ENCODE measurements at regions not wholly inside any gene's neighbourhood (a gene's known extent, or its start where the extent isn't known, plus 50 kb on each side); places are given as distances from the start of the nearest gene placed in this dataset.
"Not testable (repeated sequence)": the region's sequence is repeated elsewhere in the genome, so short reads cannot be mapped to it uniquely, and the experiment has no call there.

DNA sequence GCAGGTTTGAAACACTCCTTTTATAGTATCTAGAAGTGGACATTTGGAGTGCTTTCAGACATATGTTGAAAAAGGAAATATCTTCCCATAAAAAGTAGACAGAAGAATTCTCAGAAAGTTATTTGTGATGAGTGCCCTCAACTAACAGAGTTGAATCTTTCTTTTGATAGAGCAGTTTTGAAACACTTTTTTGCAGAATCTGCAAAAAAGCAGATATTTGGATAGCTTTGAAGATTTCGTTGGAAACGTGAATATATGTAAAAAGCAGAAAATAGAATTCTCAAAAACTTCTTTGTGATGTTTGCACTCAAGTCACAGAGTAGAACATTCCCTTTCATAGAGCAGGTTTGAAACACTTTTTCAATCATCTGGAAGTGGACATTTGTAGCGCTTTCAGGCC lies 676.4 kb upstream of the ZNF337 start:
- DNase-seq: not testable (repeated sequence)

DNA sequence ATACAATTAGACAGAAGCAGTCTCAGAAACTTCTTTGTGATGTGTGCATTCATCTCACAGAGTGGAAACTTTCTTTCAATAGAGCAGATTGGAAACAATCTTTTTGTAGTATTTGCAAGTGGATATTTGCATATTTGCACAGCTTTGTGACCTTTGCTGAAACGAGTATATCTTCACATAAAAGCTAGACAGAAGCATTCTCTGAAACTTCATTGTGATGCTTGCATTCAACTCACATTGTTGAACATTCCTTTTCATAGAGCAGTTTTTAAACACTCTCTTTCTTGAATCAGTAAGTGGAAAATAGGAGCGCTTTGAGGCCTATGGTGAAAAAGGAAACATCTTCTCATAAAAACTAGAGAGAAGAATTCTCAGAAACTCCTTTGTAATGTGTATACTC lies 657.9 kb upstream of the ZNF337 start:
- no peak for DNase-seq

GRCh38 chr20:26347396-26347795 lies 650.7 kb upstream of the ZNF337 start:
- DNase-seq: no peak

GRCh38 chr20:26340460-26341065 lies 643.9 kb upstream of the ZNF337 start:
- not testable (repeated sequence) for DNase-seq

GRCh38 chr20:26324177-26324576 lies 627.5 kb upstream of the ZNF337 start:
- DNase-seq: no peak

DNA sequence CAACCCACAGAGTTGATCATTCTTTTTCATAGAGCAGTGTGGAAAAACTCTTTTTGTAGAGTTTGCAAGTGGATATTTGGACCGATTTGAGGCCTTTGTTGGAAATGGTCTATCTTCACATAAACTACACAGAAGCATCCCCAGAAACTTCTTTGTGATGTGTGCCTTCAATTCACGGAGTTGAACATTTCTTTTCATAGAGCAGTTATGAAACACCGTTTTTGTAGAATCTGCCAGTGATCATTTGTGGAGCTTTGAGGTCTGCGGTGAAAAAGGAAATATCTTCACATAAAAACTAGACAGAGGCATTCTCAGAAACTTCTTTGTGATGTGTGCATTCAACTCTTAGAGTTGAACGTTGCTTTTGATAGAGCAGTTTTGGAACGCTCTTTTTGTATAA lies 618.4 kb upstream of the ZNF337 start:
- DNase-seq: no peak

DNA sequence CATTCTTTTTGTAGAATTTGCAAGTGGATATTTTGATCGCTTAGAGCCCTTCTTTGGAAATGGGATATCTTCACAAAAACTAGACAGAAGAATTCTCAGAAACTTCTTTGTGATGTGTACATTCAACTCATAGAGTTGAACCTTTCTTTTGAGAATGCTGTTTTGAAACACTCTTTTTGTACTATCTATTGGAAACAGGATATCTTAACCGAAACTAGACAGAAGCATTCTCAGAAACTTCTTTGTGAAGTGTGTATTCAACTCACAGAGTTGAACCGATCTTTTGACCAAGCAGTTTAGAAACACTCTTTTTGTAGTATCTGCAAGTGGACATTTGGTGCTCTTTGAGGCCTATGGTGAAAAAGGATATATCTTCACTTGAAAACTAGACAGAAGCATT lies 613.1 kb upstream of the ZNF337 start:
- DNase-seq: not testable (repeated sequence)

GRCh38 chr20:26308961-26309360 lies 612.3 kb upstream of the ZNF337 start:
- DNase-seq: no peak

GRCh38 chr20:26295006-26295405 lies 598.4 kb upstream of the ZNF337 start:
- no peak for DNase-seq

- not testable (repeated sequence) for DNase-seq
These were observed 591.9 kb upstream of the ZNF337 start for GRCh38 chr20:26288379-26289061.

DNA sequence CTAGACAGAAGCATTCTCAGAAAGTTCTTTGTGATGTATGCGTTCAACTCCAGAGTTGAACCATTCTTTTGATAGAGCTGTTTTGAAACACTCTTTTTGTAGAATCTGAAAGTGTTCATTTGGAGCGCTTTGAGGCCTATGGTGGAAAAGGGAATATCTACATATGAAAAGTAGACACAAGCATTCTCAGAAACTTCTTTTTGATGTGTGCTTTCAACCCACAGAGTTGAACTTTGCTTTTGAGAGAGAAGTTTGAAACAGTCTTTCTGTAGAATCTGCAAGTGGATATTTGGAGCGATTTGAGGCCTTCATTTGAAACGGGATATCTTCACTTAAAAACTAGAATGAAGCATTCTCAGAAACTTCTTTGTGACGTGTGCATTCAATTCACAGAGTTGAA lies 582.6 kb upstream of the ZNF337 start:
- no peak for DNase-seq

DNA sequence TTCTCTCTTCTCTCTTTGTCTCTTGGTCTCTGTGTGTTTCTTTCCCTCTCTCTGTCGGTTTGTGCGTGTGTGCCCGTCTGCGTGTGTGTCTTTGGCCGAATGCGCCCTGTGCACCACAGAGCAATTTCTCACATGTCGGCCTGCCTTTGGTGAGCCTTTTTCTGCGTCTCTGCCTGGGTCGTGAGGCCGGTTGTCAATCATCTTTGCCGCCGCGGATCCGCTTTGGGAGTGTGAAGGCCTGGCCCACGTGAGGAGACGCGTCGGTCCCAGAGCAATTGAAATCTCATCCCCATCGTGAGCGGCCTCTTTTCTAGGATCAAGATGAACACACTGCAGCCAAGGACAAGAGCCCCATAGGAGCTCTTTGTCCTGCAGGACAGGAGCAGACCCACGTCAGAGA lies 580.7 kb upstream of the ZNF337 start:
- no peak for DNase-seq

DNA sequence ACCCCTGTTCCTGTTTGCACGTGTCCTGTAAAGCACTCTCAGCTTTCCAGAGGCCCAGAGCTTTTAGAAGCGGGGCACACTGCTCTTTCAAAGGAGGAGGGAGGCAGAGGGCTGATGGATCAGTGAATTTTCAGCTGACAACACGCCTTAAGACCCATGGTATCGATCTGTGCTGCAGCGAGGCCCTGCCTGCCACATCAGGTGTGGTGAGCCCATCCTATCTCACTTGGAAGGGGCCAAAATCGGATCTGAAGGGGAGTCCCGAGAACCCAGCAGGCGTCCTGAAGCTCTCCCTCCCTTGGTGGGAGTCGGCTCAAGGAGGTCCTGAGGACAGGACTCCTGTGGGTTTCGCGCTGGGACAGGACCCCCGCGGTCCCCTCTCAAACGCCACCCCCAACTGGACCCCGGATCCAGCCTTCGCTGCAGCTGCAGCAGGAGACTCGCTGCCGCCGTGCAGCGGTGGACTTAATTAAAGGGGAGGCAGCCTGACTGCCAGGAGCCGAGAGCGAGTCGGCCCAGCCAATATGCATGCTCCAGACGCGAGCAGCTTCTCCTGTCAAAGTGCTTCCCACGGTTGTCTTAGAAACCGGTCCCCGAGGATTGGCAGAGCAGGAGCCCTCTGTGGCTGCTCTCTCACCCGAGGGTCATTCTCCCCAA lies 580.0 kb upstream of the ZNF337 start:
- peak in 2 of 3 experiments; percentile 40 to 74 for DNase-seq

GRCh38 chr20:26268762-26269161 lies 572.1 kb upstream of the ZNF337 start:
- DNase-seq: not testable (repeated sequence)

DNA sequence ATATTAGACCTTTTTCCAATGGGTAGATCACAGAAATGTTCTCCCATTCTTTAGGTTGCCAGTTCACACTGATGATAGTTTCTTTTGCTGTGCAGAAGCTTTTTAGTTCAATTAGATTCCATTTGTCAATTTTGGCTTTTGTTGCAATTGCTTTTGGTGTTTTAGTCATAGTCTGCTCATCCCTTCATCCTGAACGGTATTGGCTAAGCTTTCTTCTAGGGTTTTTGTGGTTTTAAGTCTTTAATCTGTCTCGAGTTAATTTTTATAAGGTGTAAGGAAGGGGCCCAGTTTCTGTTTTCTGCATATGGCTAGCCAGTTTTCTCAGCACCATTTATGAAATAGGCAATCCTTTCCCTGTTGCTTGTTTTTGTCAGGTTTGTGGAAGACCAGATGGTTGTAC lies 564.3 kb upstream of the ZNF337 start:
- DNase-seq: not testable (repeated sequence)

- DNase-seq: not testable (repeated sequence)
These were observed 555.8 kb upstream of the ZNF337 start for GRCh38 chr20:26252311-26252975.

GRCh38 chr20:26251376-26251775 lies 554.7 kb upstream of the ZNF337 start:
- DNase-seq: not testable (repeated sequence)

DNA sequence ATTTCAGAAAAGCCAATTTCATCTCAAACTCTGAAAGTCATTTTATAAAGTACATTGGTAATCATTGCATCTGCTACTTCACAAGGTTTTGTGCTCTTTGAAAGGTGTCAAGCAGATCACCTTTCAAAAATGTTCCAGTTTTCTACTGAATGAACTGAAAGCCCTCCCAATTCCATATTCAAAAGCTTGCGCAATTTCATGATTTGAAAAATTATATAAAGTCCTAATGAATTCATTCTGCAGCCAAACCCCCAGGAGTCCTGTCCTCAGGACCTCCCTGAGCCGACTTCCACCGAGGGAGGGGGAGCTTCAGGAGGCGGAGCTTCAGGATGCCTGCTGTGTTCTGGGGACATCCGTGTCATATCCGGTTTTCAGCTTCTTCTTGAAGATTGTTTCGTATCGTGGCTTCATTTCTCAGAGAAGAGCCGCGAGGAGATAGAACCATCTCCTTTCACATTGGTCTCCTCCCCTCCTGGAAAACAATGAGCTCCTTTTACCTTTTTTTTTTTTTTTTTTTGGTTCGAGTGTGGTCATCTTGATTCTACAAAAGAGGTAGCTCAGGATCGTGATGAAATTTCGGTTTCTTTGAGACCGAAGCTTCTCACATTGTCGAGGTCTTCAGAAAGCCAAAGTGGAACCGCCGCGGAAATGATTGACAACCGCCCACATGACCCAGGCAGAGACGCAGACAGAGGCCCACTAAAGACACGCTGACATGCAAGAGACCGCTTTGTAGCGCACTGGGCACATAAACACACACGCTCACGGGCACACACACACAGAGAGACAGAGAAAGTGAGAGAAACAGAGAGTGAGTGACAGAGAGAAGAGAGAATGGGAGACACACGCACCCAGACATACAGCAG lies 553.8 kb upstream of the ZNF337 start:
- not testable (repeated sequence) for DNase-seq

DNA sequence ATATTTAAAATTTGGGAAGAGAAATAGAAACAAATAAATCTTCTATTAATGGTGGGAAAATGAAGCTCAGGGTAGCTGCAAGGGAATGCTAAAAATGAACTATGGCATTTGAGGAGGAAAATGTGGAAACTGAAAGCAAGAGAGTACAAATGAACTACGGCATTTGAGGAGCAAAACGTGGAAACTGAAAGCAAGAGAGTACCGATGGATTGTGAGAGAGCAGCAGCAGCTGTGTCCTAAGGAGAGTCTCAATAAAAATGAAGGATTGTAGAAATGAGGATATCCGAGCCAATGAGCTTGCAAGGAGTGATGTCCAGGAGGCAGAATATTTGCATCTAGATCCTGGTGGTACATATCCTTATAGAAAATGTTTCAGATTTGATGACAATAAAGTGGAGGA lies 547.1 kb upstream of the ZNF337 start:
- no peak for DNase-seq

GRCh38 chr20:26220609-26221008 lies 524.0 kb upstream of the ZNF337 start:
- DNase-seq: not testable (repeated sequence)

DNA sequence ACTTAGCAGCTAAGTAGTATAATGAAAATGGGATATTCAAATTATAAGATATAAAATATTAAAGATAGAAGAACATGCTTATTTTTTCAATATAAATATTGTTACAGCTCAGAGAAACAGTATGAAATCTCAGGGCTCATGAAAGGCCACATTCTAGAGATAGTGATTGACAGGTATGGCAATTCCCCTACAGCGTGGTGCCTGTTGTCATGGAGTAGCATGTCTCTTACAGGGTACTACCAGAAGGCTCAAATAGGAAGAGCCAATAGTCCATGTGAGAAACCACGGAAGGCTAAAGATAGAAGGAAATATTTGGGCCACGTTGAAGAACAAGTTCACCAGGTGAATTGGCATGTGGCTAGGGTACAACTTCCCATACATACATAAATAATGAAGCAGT lies 522.9 kb upstream of the ZNF337 start:
- DNase-seq: not testable (repeated sequence)

DNA sequence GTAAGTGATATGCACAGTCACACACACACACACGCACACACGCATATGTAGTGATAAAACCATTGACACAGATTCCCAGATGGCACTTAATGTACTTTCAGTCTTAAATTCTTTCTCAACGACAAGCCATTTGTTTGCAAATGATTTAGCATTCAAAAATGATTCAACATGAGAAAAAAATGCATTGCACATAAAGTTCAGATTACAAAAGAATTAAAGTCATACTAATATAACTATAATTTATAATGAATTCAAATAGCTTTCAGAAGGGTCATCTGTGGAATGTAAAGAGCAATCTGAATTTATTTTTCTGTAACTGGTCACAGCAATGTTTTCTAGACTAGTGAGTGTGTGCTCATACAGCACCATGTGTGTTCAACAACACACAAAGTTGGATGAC lies 521.6 kb upstream of the ZNF337 start:
- no peak for DNase-seq

DNA sequence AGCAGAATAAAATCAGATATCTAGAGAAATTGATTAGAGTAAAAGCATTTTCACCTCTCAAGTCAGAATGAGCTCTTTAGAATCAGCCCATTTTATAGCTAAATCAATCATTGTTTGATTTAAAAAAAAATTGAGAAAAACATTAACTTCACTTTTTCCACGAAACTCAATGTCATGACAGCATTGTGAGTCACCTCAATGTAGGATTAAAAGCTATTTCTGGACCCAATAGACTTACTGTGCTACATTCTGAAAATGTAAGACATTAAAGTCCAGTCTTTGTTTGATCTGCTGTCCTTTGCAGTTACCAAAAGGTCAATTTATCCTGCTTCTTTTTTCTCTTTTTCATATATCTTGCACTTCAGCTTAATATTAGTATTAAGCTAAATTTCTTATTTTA lies 519.4 kb upstream of the ZNF337 start:
- no peak for DNase-seq
